GM12873 (cell line): ENCODE measurements at regions not wholly inside any gene's neighbourhood (a gene's known extent, or its start where the extent isn't known, plus 50 kb on each side); places are given as distances from the start of the nearest gene placed in this dataset.

Experiments
- TF ChIP-seq, protein P1 (sequence below): IDR thresholded peaks from 2 replicates; pipeline ENCODE4 v1.5.1; 2012; ENCODE audit warnings: low read depth, mild to moderate bottlenecking, moderate library complexity, low read length, control low read depth; ENCODE audit not compliant: insufficient read depth; ENCODE audit errors: missing control alignments

- TF ChIP-seq, protein P1, sequence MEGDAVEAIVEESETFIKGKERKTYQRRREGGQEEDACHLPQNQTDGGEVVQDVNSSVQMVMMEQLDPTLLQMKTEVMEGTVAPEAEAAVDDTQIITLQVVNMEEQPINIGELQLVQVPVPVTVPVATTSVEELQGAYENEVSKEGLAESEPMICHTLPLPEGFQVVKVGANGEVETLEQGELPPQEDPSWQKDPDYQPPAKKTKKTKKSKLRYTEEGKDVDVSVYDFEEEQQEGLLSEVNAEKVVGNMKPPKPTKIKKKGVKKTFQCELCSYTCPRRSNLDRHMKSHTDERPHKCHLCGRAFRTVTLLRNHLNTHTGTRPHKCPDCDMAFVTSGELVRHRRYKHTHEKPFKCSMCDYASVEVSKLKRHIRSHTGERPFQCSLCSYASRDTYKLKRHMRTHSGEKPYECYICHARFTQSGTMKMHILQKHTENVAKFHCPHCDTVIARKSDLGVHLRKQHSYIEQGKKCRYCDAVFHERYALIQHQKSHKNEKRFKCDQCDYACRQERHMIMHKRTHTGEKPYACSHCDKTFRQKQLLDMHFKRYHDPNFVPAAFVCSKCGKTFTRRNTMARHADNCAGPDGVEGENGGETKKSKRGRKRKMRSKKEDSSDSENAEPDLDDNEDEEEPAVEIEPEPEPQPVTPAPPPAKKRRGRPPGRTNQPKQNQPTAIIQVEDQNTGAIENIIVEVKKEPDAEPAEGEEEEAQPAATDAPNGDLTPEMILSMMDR = peak; percentile 19
These were observed 2213.2 kb upstream of the DEFB115 start for GRCh38 chr20:29044239-29044638.

DNA sequence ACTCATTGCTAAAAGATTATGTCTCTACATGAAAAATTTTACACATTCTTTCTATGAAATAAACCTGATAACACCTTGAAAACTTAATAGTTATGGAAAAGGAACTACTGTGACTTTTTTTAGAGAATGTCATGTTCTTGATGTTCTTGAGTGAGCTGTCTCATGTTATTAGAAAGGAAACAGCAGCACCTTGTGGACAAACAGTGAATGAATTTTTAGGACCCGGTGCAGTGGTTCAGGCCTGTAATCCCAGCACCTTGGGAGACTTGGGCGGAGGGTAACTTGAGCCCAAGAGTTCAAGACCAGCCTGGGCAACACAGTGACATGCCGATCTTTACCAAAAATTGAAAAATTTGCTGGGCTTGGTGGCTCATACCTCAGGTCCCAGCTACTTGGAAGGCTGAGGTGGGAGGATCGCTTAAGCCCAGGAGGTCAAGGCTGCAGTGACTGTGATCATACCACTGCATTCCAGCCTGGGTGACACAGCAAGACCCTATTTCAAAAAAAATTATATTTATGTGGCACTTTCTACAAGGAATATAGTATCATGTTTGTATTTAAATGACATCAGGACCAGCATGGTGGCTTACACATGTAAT lies 2207.4 kb upstream of the DEFB115 start:
- TF ChIP-seq, protein P1 = peak; percentile 27

- TF ChIP-seq, protein P1 = peak; percentile 59
These were observed 2199.5 kb upstream of the DEFB115 start for GRCh38 chr20:29057866-29058484.

DNA sequence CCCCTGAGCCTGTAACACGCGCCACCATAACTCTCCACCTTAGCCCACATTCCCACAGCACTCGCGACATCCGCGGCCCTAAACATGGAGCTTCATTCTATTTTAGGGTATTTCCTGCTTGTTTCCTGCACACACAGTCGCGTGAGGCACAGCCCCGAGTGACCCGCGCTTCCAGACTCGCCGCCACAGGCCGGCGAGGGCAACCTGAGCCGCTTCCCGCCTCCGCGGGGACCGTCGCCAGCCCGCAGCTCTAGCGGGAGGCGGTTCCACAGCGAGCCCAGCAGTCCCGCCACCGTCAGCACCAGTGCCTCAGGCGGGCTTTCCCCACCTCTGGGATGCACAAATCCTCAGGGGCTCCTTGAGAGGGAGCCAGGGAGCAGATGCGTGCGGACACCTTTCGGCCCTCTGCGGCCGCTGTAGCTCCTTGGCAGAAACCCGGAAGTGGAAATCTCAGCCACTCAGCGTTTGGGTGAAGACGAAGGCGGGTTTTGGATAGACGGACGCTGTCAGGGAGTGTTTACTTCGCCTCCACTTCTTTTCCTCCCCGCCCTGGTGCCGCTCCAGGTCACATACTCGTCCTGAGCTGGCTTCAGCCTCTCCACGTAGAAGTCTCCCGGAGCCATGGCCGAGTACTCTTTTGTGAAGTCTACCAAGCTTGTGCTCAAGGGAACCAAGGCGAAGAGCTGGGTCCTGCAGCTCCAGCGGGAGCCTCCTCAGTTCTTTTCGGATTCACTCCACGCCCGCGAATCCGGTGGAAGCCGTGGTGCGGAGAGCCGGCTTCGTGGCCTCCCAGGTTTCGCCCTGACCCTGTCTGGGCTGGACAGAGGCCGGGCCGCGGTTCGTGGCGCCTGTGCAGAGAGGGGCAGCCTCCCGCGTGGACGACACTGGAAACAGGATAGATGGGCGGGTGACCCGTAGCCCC lies 2177.4 kb upstream of the DEFB115 start:
- TF ChIP-seq, protein P1 = no peak

GRCh38 chr20:29085625-29086024 lies 2171.8 kb upstream of the DEFB115 start:
- TF ChIP-seq, protein P1 = no peak

DNA sequence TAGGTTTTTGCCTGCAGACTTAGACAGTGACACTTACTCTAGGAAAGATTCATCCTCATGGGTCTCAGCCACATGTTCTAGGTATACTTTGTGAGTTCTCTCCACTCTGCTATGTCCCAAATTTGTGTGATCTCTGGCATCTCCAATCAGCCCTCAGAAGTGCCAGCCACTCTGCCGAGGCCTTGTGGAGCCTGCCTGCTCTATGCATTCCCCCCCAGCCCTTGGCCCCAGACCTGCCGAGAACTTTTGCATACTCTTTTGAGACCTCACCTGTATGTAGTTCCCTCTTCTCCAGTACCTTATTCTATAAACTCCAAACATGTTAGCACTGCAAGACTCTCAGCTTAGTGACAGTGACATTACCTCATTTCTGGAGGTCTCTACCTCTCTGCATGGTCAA lies 2170.5 kb upstream of the DEFB115 start:
- TF ChIP-seq, protein P1 = no peak

GRCh38 chr20:29119141-29119540 lies 2138.3 kb upstream of the DEFB115 start:
- TF ChIP-seq, protein P1 = no peak
